Tibial nerve (tissue), 4 donors: ENCODE measurements at regions not wholly inside any gene's neighbourhood (a gene's known extent, or its start where the extent isn't known, plus 50 kb on each side); places are given as distances from the start of the nearest gene placed in this dataset.

Experiments used
- EP300 ChIP-seq, 2 donors: sonication (generic); formaldehyde crosslinking; IDR thresholded peaks; one replicate each; pipeline ENCODE4 v1.6.1; 2017; ENCODE audit warnings: antibody characterized with exemption in 2 of 2, mild to moderate bottlenecking in 1 of 2
- POLR2A ChIP-seq, 2 donors: fragments of 450-650 bp; IDR thresholded peaks; one replicate each; pipeline ENCODE4 v1.6.1; 2017; ENCODE audit warnings: antibody characterized with exemption in 2 of 2, mild to moderate bottlenecking in 2 of 2, moderate library complexity in 2 of 2
- TF ChIP-seq, protein P1 (sequence below), 5 experiments: fragments of 200-600 bp in 3 of 5; fragments of 450-650 bp in 2 of 5; sonication (generic) in 3 of 5; IDR thresholded peaks; one replicate each; pipeline ENCODE4 v1.5.1; 2016 to 2019; ENCODE audit warnings: antibody characterized with exemption in 5 of 5, mild to moderate bottlenecking in 3 of 5, moderate library complexity in 2 of 5

DNA sequence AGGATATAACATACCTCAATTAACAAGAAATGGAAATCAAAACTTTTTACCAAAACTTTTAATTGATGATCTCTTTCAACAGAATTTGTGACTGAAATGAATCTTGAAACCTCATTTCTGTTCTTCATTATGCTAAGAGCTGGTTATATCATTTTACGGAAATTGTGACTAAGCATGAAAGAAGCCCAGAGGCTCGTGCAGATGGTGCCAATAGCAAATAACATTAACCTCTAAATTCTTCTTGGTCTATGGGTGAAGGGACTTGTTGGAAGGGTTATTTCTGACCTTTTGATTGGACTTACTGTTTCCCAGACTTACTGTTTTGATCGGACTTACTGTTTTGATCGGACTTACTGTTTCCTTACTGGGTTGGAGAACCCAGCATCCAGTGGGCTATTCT is 435.6 kb downstream of the TDRD15 start:
- TF ChIP-seq, protein P1, sequence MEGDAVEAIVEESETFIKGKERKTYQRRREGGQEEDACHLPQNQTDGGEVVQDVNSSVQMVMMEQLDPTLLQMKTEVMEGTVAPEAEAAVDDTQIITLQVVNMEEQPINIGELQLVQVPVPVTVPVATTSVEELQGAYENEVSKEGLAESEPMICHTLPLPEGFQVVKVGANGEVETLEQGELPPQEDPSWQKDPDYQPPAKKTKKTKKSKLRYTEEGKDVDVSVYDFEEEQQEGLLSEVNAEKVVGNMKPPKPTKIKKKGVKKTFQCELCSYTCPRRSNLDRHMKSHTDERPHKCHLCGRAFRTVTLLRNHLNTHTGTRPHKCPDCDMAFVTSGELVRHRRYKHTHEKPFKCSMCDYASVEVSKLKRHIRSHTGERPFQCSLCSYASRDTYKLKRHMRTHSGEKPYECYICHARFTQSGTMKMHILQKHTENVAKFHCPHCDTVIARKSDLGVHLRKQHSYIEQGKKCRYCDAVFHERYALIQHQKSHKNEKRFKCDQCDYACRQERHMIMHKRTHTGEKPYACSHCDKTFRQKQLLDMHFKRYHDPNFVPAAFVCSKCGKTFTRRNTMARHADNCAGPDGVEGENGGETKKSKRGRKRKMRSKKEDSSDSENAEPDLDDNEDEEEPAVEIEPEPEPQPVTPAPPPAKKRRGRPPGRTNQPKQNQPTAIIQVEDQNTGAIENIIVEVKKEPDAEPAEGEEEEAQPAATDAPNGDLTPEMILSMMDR (IDR thresholded peaks at IDR 0.05): no peak
- no peak for TF ChIP-seq POLR2A (IDR thresholded peaks at IDR 0.05)
- TF ChIP-seq EP300 (IDR thresholded peaks at IDR 0.05): no peak
